NCI-H345 treated with DMSO at 0.1 percent for 48 hours (cell line): ENCODE measurements at regions not wholly inside any gene's neighbourhood (a gene's known extent, or its start where the extent isn't known, plus 50 kb on each side); places are given as distances from the start of the nearest gene placed in this dataset.
"Not testable (repeated sequence)": the region's sequence is repeated elsewhere in the genome, so short reads cannot be mapped to it uniquely, and the experiment has no call there.

ENCODE experiments used
- DNase-seq: peaks from one replicate; lab custom pipeline; 2025; ENCODE audit not compliant: unreplicated experiment; lab: John Stamatoyannopoulos, UW

- no peak for DNase-seq
Observed at GRCh38 chr16:58820411-58820810, 86.3 kb upstream of the GOT2 start.

GRCh38 chr16:58815181-58815888, 81.2 kb upstream of the GOT2 start:
- no peak for DNase-seq

- peak; percentile 0 for DNase-seq
Observed at GRCh38 chr16:58814348-58814801, 80.3 kb upstream of the GOT2 start.

GRCh38 chr16:58809213-58809612, 75.1 kb upstream of the GOT2 start:
- DNase-seq, result no peak

- no peak for DNase-seq
Observed at GRCh38 chr16:58807276-58807675, 73.2 kb upstream of the GOT2 start.

GRCh38 chr16:58801838-58802237, 67.7 kb upstream of the GOT2 start:
- DNase-seq, result no peak

GRCh38 chr16:58797137-58797801, 63.2 kb upstream of the GOT2 start:
- DNase-seq, result no peak

- no peak for DNase-seq
Observed at GRCh38 chr16:58793366-58793765, 59.2 kb upstream of the GOT2 start.

GRCh38 chr16:58792188-58792587, 58.1 kb upstream of the GOT2 start:
- DNase-seq, result no peak

- DNase-seq, result not testable (repeated sequence)
Observed at GRCh38 chr16:58790816-58791557, 56.9 kb upstream of the GOT2 start.

- DNase-seq, result no peak
Observed at GRCh38 chr16:58789351-58789750, 55.2 kb upstream of the GOT2 start.
